Skeletal muscle tissue (tissue), 3 donors: ENCODE measurements at regions not wholly inside any gene's neighbourhood (a gene's known extent, or its start where the extent isn't known, plus 50 kb on each side); places are given as distances from the start of the nearest gene placed in this dataset.
"Not testable (repeated sequence)": the region's sequence is repeated elsewhere in the genome, so short reads cannot be mapped to it uniquely, and the experiment has no call there.

Experiments
- H3K27ac ChIP-seq: one replicate; pipeline ENCODE4 v1.7.0; 2013; ENCODE audit warnings: mild to moderate bottlenecking, low read depth, low read length, inconsistent platforms
- H3K27me3 ChIP-seq, 3 donors: one replicate each; pipeline ENCODE4 v1.7.0; 2013; ENCODE audit warnings: low read length in 3 of 3; ENCODE audit not compliant: control insufficient read depth in 3 of 3, insufficient read depth in 3 of 3
- H3K36me3 ChIP-seq, 3 donors: one replicate each; pipeline ENCODE4 v1.7.0; 2013; ENCODE audit warnings: low read length in 3 of 3; ENCODE audit not compliant: control insufficient read depth in 3 of 3, insufficient read depth in 3 of 3
- H3K4me1 ChIP-seq, 3 donors: one replicate each; pipeline ENCODE4 v1.7.0; 2013; ENCODE audit warnings: low read length in 3 of 3, mild to moderate bottlenecking in 3 of 3; ENCODE audit not compliant: control insufficient read depth in 3 of 3, insufficient read depth in 3 of 3
- H3K4me3 ChIP-seq, 3 donors: one replicate each; pipeline ENCODE4 v1.7.0; 2013; ENCODE audit warnings: low read length in 3 of 3
- H3K9ac ChIP-seq, 3 donors: one replicate each; pipeline ENCODE4 v1.7.0; 2013; ENCODE audit warnings: low read length in 3 of 3, mild to moderate bottlenecking in 3 of 3, moderate library complexity in 2 of 3, low read depth in 1 of 3
- H3K9me3 ChIP-seq, 3 donors: one replicate each; pipeline ENCODE4 v1.7.0; 2013; ENCODE audit warnings: low read length in 3 of 3; ENCODE audit not compliant: control insufficient read depth in 3 of 3
- donor health status: Osteomylitis.

DNA sequence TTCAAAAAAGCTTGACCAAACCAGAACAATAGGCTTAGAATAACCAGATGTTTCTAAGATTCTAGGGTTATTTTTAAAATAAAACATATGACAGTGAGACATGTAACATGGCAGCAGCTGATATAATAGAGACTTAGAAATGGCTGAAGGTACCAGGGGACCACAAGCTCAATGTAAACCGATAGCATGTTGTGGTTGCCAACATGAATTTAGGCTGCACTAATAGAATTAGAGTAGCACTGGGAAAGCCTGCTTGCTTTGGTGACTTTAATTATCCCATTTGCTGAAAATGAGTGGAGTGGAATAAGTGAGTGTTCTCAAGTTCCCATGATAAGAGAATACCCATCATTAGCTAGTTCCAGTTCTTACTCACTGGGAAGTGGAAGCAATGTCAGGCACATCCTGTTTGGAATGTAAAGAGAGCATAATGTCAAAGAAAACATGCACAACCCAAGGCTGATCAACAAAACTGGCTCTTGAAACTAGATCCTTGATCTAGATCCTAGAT lies 621.2 kb upstream of the CDH5 start:
- H3K4me1 ChIP-seq = no peaks in the 10 kb centered on the region
- H3K27ac ChIP-seq = no peak overlapping the region
- no peaks in the 10 kb centered on the region for H3K27me3 ChIP-seq
- H3K9ac ChIP-seq = no peak overlapping the region
- no peak overlapping the region for H3K4me3 ChIP-seq
- peaks cover 0 to 2% (median 0%) of the 10 kb centered on the region in 3 donors for H3K9me3 ChIP-seq
- no peaks in the 10 kb centered on the region for H3K36me3 ChIP-seq

DNA sequence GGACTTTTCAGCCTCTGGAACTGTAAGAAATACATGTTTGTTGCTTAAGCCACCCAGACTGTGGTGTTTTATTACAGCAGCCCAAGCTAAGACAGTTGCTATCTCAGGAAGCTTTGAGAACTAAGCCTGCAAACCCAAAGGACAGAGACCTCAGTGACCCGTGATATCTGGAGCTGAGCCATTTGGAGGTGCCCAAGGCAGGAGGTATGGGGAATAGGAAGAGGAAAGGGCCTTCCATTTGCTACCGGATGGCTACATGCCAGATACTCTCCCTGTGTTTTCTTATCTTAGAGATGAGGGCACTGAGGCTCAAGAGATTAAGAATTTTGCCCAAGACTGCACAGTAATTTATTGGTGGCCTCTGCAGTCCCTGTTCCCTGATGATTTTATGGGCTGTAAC lies 622.1 kb upstream of the CDH5 start:
- Histone ChIP-seq H3K36me3 (no peaks in the 10 kb centered on the region), H3K9ac (no peak overlapping the region), H3K27me3 (no peaks in the 10 kb centered on the region), H3K4me1 (no peaks in the 10 kb centered on the region), H3K27ac (no peak overlapping the region), H3K4me3 (no peak overlapping the region), H3K9me3 (peaks cover 0 to 2% (median 0%) of the 10 kb centered on the region in 3 donors)

DNA sequence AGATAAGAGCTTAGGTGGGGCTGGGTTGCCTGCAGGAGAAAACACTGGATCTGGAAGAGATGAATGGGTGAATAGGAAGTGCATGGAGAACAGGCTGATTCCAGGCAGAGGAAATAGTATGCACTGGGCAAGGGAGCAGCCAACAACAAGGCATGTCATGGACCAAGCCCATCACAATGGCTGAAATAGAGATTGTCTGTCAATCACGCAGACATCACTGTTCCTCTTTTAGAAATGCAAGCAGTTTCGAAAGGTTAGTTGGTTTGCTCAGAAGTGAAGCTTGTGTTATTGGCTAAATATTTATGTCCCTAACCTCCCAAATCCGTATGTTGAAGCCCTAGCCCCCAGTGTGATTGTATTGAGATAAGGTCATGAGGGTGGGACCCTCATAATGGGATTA lies 621.7 kb upstream of the CDH11 start:
- H3K9ac ChIP-seq = no peak overlapping the region
- no peaks in the 10 kb centered on the region for H3K27me3 ChIP-seq
- H3K27ac ChIP-seq = no peak overlapping the region
- peaks cover 0 to 2% (median 0%) of the 10 kb centered on the region in 3 donors for H3K9me3 ChIP-seq
- H3K36me3 ChIP-seq = no peaks in the 10 kb centered on the region
- H3K4me1 ChIP-seq = no peaks in the 10 kb centered on the region
- H3K4me3 ChIP-seq = no peak overlapping the region

DNA sequence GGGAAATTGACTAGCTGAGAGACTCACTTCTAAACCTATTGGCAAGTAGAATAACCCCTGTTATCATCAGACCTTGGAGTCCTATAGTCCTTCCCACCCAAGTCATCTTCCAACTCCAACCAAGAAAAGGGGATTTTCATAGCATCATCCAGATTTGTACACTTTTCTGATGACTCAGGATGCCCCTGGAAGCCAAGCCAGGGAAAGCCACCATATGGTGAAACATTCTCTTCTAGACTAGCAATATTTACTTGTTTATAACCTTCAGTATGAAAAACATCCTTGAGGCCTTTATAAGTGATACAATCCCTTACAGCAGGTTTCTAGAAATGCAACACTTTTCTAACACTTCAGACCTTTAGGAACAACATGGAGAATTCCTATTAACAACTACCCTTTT lies 618.8 kb upstream of the CDH11 start:
- Histone ChIP-seq H3K4me3 (no peak overlapping the region), H3K9me3 (no peaks in the 10 kb centered on the region), H3K9ac (no peak overlapping the region), H3K36me3 (no peaks in the 10 kb centered on the region), H3K4me1 (no peaks in the 10 kb centered on the region), H3K27ac (no peak overlapping the region), H3K27me3 (no peaks in the 10 kb centered on the region)

DNA sequence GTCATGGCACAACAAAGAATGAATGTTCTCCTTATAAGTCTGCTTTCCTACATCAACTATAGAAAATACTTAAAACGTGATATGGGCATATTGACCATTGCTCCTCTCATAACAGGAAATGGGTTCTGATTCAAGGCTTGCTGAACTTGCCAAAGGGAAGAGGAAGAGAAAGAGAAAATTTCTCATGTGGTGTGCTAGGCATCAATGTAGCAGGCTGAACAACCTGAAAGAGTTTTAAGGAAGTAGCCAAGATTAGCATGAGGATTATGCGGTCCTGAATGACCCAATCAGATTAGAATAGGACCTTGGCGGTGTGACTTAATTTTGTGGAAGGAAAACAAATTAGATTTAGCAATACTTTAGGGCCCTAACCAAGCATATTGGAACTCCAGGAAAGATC lies 617.7 kb upstream of the CDH11 start:
- Histone ChIP-seq H3K27ac (no peak overlapping the region), H3K27me3 (no peaks in the 10 kb centered on the region), H3K4me1 (no peaks in the 10 kb centered on the region), H3K9ac (no peak overlapping the region), H3K4me3 (no peak overlapping the region), H3K36me3 (no peaks in the 10 kb centered on the region), H3K9me3 (no peaks in the 10 kb centered on the region)

DNA sequence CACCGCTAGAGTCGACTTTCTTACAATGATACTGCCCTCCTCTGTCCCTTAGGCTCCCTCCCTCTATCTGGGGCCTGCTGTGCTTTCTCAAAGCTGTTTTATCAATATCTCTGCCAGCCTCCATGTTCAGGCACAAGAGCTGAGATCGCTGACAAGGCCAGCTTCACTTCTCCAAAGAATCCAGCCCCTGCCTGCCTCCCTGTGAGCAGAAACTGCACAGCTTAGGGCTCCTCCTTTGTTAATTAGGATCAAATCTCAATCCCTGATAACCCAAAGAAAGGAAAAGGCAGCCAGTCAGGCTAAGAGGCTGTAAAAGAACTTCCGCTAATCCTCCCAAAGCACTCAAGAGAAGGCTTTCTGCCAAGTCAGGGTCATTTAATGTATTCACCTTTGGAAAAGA lies 616.0 kb upstream of the CDH11 start:
- Histone ChIP-seq H3K27me3 (peaks cover 0 to under 1% (median 0%) of the 10 kb centered on the region in 3 donors), H3K36me3 (no peaks in the 10 kb centered on the region), H3K4me3 (no peak overlapping the region), H3K9ac (no peak overlapping the region), H3K27ac (no peak overlapping the region), H3K9me3 (no peaks in the 10 kb centered on the region), H3K4me1 (no peaks in the 10 kb centered on the region)

DNA sequence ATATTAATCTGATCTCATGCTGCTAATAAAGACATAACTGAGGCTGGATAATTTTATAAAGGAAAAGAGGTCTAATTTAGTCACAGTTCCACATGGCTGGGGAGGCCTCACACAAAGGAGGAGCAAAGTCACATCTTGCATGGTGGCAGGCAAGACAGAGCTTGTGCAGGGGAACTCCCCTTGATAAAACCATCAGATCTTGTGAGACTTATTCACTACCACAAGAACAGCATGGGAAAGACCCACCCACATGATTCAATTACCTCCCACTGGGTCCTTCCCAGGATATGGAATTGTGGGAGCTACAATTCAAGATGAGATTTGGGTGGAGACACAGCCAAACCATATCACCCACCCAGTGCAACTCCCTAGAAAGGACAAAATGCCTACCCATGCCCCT lies 613.8 kb upstream of the CDH11 start:
- H3K36me3 ChIP-seq, H3K4me1 ChIP-seq, H3K9me3 ChIP-seq, H3K27me3 ChIP-seq, H3K4me3 ChIP-seq, H3K27ac ChIP-seq, H3K9ac ChIP-seq: not testable (repeated sequence)

DNA sequence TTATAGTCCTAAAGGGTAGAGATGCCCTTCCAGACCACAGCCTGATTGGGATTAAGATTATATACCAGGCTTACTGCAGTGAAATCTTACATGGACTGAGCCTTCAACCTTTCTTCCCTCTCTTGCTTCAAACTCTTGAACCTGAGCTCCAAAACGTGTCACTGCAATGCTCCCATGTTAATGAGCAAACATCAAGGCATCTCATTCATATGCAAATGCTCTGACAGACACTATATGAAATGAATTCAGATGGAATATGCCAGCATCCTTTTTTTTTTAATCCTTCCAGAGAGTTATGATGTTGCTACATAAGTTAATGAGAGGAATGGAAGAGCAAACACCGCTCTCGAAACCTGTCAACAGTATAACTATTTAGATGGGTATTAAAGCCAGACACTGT lies 611.9 kb upstream of the CDH11 start:
- Histone ChIP-seq H3K36me3 (no peaks in the 10 kb centered on the region), H3K9ac (no peak overlapping the region), H3K27me3 (peaks cover 0 to 2% (median 0%) of the 10 kb centered on the region in 3 donors), H3K27ac (no peak overlapping the region), H3K4me1 (no peaks in the 10 kb centered on the region), H3K4me3 (no peak overlapping the region), H3K9me3 (peaks cover 2 to 3% (median 3%) of the 10 kb centered on the region in 3 donors)

DNA sequence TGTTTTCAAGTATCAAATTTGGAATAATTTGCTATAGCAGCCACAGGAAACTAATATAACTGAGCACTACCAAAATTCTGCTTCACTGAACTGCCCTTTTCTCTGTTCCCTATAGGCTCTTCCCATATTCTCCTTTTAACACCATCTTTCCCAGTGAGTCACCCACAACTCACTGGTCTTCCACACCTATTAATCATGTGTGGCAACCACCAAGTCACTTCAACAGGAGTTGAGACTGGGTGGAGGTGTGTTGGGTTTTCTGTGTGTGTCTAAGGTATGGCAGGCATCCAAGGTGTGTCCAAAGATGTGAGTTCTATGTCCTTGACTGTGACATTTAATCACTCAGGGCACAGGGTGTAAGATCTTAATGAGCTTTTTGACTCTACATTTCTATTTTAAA lies 610.0 kb upstream of the CDH11 start:
- peaks cover 2 to 10% (median 2%) of the 10 kb centered on the region in 3 donors for H3K27me3 ChIP-seq
- H3K4me3 ChIP-seq = no peak overlapping the region
- no peaks in the 10 kb centered on the region for H3K36me3 ChIP-seq
- peaks cover 2 to 3% (median 3%) of the 10 kb centered on the region in 3 donors for H3K9me3 ChIP-seq
- no peak overlapping the region for H3K9ac ChIP-seq
- no peak overlapping the region for H3K27ac ChIP-seq
- H3K4me1 ChIP-seq = no peaks in the 10 kb centered on the region

DNA sequence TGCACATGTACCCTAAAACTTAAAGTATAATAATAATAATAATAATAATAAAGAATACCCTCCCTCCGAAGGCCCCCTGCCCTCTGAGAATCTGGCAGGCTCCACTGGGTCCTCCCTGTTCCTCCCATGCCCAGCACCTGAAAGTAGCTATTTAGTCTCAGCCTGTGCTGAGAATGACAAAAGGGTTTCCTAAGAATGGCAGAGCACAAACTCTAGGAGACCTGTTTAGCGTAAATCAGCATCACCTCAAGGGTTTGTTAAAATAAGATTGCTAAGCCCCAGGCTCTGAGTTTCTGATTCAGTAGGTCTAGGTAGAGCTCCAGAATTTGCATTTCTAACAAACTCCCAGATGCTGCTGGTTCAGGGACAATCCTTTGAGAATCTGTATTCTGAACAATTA lies 606.8 kb upstream of the CDH11 start:
- H3K27me3 ChIP-seq = peaks cover 2 to 14% (median 2%) of the 10 kb centered on the region in 3 donors
- no peak overlapping the region for H3K4me3 ChIP-seq
- no peak overlapping the region for H3K27ac ChIP-seq

DNA sequence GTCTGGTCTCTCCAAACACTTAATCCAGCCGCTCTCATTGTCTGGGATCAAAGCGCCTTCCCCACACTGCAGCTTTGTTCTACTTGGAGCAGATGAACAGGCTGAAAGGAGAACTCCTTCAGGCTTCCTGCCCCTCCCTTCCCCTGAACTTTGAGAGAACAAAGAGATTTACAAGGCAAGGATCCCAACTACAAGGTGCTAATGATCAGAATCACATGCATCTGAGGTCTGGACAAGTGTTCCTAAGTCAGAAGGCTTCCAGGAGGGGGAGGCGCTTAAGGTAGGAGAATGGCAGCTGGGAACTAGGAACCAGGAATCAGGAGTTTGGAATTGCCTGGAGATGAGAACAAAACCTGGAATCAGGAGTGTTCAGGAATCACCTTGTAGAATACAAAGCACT lies 606.3 kb upstream of the CDH11 start:
- H3K27ac ChIP-seq = no peak overlapping the region

More for the DNA sequence above, 606.8 kb upstream of the CDH11 start:
- H3K9ac ChIP-seq = no peak overlapping the region
- peaks cover 2 to 3% (median 3%) of the 10 kb centered on the region in 3 donors for H3K9me3 ChIP-seq
- H3K36me3 ChIP-seq = no peaks in the 10 kb centered on the region
- no peaks in the 10 kb centered on the region for H3K4me1 ChIP-seq

More for the DNA sequence above, 606.3 kb upstream of the CDH11 start:
- Histone ChIP-seq H3K9ac (no peak overlapping the region), H3K4me3 (no peak overlapping the region), H3K27me3 (peaks cover 2 to 14% (median 2%) of the 10 kb centered on the region in 3 donors), H3K9me3 (peaks cover 2 to 3% (median 3%) of the 10 kb centered on the region in 3 donors), H3K4me1 (no peaks in the 10 kb centered on the region), H3K36me3 (no peaks in the 10 kb centered on the region)
